Adrenal gland (tissue), 5 donors: ENCODE measurements at regions not wholly inside any gene's neighbourhood (a gene's known extent, or its start where the extent isn't known, plus 50 kb on each side); places are given as distances from the start of the nearest gene placed in this dataset.
"Not testable (repeated sequence)": the region's sequence is repeated elsewhere in the genome, so short reads cannot be mapped to it uniquely, and the experiment has no call there.

Experiments
- POLR2A ChIP-seq, 2 donors: fragments of 450-650 bp; IDR thresholded peaks; one replicate each; pipeline ENCODE4 v1.6.1; 2017; ENCODE audit warnings: antibody characterized with exemption in 2 of 2, mild to moderate bottlenecking in 2 of 2, moderate library complexity in 1 of 2
- TF ChIP-seq, protein P1 (sequence below), 6 experiments: fragments of 450-650 bp in 4 of 6; fragments of 200-600 bp in 2 of 6; sonication (generic) in 1 of 6; IDR thresholded peaks; 1 replicate in 5 of 6; 2 replicates in 1 of 6; pipeline versions ENCODE4 v1.5.1 to v1.8.0; 2016 to 2021; ENCODE audit warnings: antibody characterized with exemption in 6 of 6, mild to moderate bottlenecking in 2 of 6, moderate library complexity in 1 of 6
- donor health status: DM: no; HTN: no; CAD: no.

DNA sequence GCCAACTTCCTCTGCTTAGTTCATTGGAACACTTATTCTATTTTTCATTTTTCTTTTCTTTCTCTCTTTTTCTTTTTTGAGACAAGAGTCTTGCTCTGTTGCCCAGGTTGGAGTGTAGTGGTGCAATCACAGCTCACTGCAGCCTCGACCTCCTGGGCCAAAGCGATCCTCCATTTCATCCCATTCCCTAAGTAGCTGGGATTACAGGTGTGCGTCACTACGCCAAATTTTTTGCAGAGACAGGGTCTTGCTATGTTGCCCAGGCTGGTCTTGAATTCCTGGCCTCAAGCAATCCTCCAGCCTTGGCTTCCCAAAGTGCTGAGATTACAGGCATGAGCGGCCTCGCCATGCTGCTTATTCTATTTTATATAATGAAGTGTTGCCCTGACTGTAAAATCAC is 336.4 kb upstream of the TNRC6C start:
- TF ChIP-seq, protein P1, sequence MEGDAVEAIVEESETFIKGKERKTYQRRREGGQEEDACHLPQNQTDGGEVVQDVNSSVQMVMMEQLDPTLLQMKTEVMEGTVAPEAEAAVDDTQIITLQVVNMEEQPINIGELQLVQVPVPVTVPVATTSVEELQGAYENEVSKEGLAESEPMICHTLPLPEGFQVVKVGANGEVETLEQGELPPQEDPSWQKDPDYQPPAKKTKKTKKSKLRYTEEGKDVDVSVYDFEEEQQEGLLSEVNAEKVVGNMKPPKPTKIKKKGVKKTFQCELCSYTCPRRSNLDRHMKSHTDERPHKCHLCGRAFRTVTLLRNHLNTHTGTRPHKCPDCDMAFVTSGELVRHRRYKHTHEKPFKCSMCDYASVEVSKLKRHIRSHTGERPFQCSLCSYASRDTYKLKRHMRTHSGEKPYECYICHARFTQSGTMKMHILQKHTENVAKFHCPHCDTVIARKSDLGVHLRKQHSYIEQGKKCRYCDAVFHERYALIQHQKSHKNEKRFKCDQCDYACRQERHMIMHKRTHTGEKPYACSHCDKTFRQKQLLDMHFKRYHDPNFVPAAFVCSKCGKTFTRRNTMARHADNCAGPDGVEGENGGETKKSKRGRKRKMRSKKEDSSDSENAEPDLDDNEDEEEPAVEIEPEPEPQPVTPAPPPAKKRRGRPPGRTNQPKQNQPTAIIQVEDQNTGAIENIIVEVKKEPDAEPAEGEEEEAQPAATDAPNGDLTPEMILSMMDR (IDR thresholded peaks at IDR 0.05) = not testable (repeated sequence)
- TF ChIP-seq POLR2A (IDR thresholded peaks at IDR 0.05) = not testable (repeated sequence)
